ENCODE measurements at regions not wholly inside any gene's neighbourhood (a gene's known extent, or its start where the extent isn't known, plus 50 kb on each side); places are given as distances from the start of the nearest gene placed in this dataset.
"Not testable (repeated sequence)": the region's sequence is repeated elsewhere in the genome, so short reads cannot be mapped to it uniquely, and the experiment has no call there.

DNA sequence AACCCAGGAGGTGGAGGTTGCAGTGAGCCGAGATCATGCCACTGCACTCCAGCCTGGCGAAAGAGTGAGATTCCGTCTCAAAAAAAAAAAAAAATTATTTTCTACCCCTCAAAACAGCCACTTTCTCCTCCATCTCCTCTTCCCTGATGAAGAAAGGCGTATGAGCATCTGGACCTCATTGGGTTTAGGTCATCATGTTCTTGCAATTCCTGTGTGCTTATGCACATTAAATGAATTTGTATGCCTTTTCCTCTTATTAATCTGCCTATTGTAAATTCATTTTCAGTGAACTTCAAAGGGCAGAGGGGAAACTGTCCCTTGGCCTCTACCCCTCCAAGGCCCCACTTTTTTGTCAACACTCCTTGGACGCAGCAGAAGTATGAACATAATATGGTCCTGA, 117.8 kb downstream of the RPLP1 start:
- no peak overlapping the region for H3K4me3 ChIP-seq (ENCODE audit: low read depth, low read length)

DNA sequence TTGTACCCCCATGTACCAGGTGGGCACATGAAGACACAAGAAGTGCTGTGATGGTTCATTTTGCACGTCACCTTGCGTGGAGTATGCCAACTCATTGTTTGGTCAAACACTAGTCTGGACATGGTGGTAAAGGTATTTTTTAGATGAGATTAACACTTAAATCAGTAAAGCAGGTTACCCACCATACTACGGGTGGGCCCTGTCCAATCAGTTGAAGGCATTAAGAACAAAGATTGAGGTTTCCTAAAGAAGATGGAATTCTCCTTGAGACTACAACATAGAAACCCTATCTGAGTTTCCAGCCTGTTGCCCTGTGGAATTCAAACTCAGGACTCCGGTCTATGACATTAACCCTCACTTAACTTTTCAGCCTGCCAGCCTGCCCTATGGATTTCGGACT, 118.4 kb downstream of the RPLP1 start:
- no peak overlapping the region for H3K4me3 ChIP-seq (ENCODE audit: low read depth, low read length)
- TF ChIP-seq, protein P1, sequence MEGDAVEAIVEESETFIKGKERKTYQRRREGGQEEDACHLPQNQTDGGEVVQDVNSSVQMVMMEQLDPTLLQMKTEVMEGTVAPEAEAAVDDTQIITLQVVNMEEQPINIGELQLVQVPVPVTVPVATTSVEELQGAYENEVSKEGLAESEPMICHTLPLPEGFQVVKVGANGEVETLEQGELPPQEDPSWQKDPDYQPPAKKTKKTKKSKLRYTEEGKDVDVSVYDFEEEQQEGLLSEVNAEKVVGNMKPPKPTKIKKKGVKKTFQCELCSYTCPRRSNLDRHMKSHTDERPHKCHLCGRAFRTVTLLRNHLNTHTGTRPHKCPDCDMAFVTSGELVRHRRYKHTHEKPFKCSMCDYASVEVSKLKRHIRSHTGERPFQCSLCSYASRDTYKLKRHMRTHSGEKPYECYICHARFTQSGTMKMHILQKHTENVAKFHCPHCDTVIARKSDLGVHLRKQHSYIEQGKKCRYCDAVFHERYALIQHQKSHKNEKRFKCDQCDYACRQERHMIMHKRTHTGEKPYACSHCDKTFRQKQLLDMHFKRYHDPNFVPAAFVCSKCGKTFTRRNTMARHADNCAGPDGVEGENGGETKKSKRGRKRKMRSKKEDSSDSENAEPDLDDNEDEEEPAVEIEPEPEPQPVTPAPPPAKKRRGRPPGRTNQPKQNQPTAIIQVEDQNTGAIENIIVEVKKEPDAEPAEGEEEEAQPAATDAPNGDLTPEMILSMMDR (IDR thresholded peaks at IDR 0.05; ENCODE audit: borderline replicate concordance, insufficient read depth, low read depth, low read length), result no peak

More for the DNA sequence above, 117.8 kb downstream of the RPLP1 start:
- TF ChIP-seq, protein P1 (IDR thresholded peaks at IDR 0.05; ENCODE audit: borderline replicate concordance, insufficient read depth, low read depth, low read length), result no peak

DNA sequence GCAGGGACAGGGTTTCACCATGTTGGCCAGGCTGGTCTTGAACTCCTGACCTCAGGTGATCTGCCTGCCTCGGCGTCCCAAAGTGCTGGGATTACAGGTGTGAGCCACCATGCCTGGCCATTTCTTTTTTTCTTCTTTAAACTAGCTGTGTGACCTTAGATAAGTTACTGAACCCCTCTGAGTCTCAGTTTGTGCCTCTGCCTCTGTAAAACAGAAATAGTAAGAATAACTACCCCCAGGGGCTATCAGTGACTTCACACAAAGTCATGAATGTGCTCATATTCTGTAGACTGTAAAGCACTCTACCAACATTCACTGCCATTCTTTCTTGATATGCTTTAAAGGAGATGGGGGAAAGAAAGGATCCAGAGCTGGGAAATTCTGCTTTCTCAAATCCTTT, 120.7 kb downstream of the RPLP1 start:
- H3K4me3 ChIP-seq (ENCODE audit: low read depth, low read length), result not testable (repeated sequence)

DNA sequence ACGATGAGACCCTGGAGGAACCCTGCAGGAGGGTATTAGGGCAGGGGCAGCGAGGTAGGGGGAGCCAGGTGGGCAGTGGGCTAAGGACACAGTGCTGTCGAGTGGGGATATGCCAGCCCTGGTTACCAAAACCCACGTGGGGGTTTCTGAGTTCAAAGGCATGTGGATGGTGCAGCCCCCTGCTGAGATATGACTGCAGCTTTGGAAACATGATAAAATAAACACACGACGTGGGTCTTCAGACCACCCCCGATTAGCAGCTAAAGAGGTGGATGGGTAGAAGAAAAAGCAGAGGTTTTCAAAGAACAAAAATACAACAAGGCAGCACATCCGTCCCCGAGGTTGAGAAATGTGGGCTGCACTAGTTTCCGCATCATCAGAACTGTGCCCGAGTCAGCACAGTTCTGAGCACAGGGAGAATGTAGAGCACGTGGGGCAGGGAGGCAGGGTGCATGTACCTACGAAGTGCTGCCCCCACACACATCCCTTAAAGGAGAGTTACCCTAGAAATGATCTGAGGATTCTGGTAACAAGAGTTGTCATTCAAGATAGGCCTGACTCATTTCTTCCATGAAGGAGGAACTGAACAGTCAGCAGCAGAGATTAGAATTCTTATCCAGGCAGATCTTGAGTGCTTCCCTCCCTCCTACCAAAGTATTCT, 121.3 kb downstream of the RPLP1 start:
- TF ChIP-seq, protein P1 (IDR thresholded peaks at IDR 0.05; ENCODE audit: borderline replicate concordance, insufficient read depth, low read depth, low read length), result no peak
- no peak overlapping the region for H3K4me3 ChIP-seq (ENCODE audit: low read depth, low read length)

DNA sequence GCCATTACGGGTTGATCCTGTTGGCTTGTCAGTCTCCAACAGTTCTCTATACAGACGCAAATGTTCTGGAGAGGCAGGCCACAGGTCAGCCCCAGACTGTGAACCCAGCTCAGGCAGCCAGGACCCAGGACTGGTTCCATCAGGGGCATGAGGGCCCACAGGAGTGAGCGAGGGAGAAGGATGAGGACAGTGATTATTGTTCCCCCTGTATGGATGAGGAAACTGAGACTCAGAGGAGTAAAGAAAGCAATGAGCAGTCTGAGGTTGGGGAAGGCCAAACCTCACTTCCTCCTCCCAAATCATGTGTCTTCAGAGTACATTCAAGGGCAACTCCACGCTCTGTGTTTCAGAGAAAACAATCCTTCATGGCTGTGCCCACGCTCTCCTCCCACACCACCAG, 121.9 kb downstream of the RPLP1 start:
- TF ChIP-seq, protein P1 (IDR thresholded peaks at IDR 0.05; ENCODE audit: borderline replicate concordance, insufficient read depth, low read depth, low read length), result no peak

DNA sequence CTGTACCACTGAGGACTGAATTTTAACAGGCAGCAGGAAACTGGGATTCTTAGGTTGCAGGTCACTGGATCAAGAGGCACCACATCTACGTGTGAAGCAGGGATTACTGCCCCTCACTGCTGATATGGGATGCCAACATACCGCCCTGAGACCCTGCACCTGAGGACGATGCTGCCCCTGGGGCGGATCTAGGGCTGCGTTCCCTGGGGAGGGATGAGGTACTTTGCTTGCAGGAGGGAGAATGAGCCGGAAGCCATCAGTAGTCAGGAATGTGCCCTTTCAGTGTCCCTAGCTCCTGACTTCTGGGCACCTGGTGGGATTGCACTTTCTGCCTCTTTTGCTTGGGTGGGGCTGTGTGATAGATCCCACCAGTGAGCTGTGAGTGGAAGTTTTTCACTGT, 122.8 kb downstream of the RPLP1 start:
- no peak overlapping the region for H3K4me3 ChIP-seq (ENCODE audit: low read depth, low read length)
- TF ChIP-seq, protein P1 (IDR thresholded peaks at IDR 0.05; ENCODE audit: borderline replicate concordance, insufficient read depth, low read depth, low read length), result no peak

More for the DNA sequence above, 121.9 kb downstream of the RPLP1 start:
- no peak overlapping the region for H3K4me3 ChIP-seq (ENCODE audit: low read depth, low read length)

DNA sequence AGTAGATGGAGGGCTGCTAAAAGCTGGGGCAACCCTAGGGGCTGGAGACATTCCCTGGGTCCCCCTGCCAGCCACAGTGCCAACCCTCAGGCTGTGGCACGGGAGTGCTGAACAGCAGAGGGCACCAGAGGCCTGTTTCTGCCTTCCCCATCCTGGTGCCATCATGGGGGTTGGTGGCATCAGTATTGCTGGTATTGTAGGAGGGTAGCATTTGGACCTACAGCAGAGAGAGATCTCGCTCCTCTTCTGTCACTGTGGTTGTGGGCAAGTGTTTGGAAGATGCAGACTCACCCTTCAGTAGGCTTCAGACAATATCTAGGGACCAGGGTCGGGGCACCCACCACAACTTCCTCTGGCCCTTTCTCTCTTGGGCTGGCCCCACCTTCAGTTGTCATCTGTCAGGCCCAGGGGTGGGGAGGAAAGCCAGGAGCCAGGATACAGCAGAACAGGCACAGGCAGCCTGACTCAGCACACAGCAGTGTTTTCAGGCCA, 123.5 kb downstream of the RPLP1 start:
- H3K4me3 ChIP-seq (ENCODE audit: low read depth, low read length), result no peak overlapping the region
- TF ChIP-seq, protein P1 (IDR thresholded peaks at IDR 0.05; ENCODE audit: borderline replicate concordance, insufficient read depth, low read depth, low read length), result peak; percentile 78
